HS-5 (cell line): ENCODE measurements at regions not wholly inside any gene's neighbourhood (a gene's known extent, or its start where the extent isn't known, plus 50 kb on each side); places are given as distances from the start of the nearest gene placed in this dataset.
"Not testable (repeated sequence)": the region's sequence is repeated elsewhere in the genome, so short reads cannot be mapped to it uniquely, and the experiment has no call there.

Source experiments
- DNase-seq: peaks from one replicate; pipeline ENCODE4 v3.0.0-alpha.2; 2012; ENCODE audit warnings: low read depth

DNA sequence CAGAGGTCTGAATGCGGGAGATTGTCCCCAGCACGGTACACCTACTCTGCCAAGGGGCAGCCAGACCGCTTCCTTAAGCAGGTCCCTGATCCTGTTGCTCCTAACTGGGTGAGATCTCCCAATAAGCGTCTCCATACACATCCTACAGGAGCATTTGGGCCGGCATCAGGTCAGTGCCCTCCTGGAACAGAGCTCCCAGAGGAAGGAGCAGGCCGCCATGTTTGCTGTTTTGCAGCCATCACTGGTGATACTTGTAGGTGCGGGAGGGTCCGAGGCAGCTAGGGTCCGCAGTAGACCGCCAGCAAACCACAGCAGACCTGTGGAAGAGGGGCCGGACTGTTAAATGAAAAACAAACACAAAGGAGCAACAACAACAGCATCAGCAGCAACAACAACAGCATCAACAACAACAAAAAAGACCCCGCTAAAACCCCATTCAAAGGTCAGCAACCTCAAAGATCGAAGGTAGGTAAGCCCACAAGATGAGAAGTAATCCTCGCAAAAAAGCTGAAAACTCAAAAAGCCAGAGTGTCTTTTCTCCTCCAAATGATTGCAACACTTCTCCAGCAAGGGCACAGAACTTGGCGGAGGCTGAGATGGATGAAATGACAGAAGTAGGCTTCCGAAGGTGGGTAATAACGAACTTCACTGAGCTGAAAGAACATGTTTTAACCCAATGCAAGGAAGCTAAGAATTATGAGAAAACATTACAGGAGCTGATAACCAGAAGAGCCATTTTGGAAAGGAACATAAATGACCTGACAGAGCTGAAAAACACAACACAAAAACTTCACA is 79.0 kb upstream of the CDH7 start:
- DNase-seq: no peak

DNA sequence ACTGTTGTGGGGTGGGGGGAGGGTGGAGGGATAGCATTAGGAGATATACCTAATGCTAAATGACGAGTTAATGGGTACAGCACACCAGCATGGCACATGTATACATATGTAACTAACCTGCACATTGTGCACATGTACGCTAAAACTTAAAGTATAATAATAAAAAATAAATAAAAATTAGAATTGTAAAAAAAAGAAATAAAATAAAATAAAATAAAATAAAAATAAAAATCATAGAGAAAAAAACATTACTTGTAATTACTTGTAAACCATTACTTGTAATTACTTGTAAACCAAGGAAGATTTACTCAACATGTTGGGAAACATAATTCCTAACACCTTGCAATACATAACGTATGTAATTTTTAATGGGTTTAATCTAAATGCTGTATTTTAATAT is 80.7 kb upstream of the CDH7 start:
- DNase-seq: not testable (repeated sequence)

DNA sequence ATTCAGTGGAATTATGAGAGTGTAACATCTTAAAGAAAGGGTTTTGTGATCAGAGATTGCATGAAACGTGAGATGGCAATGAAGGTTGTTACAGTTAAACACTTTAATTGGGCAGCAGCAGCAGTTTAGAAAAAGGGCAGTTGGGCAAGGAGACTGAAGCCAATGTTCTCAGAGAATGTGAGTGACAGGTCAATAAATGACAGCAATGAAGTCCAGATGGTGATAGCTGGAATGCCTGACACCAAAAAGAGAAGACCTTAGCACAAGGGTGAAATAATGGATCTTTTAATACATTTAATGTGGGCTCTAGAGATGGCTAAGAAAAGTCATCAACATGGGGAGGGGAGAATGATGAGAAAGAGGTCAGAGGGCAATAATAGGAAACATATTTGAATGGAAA is 89.4 kb upstream of the CDH7 start:
- no peak for DNase-seq

- peak; percentile 40 for DNase-seq
These were observed 90.9 kb upstream of the CDH7 start for GRCh38 chr18:65659912-65660311.

DNA sequence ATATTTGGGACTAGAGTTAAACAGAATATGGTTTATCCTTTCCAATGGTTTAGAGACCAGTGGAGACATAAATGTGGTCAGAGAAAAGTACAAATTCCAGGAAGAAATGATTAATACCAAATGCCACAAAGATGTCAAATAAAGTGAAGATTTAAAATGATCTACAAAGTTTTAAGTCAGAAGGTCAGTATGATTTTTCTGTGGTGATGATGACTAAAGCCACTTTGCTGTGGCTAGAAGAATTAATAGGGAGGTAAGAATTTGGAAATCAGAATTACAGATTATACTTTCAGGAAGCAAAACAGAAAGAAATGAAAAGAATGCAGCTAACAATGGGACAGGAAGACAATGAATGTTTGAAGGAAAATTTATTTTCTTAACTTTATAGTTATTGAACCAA is 91.5 kb upstream of the CDH7 start:
- peak; percentile 28 for DNase-seq

DNA sequence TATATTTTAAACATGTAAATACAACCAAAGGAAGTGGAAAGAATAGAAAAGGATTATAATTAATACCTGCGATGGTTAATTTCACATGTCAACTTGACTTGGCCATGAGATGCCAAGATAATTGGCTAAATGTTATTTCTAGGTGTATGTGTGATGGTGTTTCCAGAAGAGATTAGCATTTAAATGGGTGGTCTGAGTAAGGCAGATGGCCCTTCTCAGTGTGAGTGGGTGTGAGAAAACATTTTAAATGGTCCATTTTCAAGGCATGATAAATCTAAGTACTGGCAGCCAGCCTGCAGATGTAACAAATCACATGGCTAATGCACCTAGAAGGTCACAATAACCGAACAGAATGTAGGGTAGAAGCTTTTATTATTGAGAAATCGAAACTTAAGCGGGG is 99.6 kb upstream of the CDH7 start:
- DNase-seq: no peak

DNA sequence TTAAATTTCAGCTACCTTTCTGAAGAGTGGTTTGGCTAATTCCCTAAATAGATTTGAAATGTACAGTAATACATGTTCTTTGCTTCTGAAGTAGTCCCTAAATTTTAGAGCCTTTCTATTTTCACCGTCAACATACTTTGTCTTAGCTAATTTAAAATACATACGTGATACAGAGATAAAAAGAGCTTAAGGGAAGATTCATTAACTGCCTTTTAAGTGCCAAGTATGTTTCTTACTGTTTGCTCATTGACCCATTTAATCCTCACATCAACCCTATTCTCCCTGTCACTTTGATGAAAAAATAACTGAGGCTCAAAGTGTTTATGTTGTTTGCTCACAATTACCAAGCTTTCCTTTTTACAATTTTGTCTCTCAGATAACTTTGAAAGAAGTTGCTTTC is 118.6 kb upstream of the CDH7 start:
- no peak for DNase-seq

DNA sequence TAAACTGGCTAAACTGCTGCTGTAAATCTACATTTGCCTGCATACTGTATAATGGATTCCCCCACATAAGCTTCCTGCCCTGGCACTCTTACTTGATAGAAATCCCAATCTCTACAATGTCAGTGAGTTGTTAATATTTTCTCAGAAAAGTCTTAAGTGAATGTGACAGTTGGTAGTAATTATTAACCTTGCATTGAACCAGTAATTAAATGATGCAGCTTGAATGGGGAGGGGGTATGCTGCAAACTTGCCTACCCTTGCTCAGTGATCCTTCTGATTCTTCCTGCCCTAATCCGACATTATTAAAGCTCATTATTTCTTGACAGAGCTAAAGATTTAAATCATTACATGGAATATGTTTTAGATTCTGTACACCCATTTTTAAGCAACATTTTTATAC is 119.0 kb upstream of the CDH7 start:
- no peak for DNase-seq

GRCh38 chr18:65628390-65628789 is 122.4 kb upstream of the CDH7 start:
- DNase-seq: no peak

GRCh38 chr18:65623676-65624075 is 127.1 kb upstream of the CDH7 start:
- DNase-seq: no peak

- no peak for DNase-seq
These were observed 128.4 kb upstream of the CDH7 start for GRCh38 chr18:65622436-65622835.

DNA sequence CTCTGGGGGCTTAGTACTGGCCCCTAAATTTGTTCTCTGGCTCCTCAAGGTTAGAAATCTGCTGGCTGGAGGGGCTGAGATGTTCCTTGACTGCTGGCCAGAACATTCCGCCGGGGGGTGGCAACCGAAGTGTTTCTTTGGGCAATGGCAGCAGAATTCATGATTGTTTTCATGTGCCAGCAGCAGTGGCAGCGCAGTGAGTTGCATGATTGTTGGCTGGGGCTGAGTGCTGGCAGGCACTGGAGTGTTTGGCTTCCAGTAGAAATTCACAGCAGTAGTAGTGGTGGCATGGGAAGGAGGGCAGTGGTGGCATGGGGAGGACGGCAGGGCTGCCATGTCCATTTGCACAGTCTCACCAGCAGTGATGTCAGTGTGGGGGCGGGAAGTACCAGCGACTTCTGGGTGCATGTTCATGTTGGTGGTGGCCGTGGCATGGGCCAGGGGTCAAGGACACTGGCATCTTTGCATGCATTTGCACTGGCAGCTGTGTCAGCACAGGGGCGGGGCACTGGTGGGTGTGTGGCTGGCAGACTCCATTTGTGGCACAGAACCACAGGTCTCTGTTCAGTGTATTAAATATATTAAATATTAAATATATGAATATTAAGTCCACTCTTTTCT is 130.6 kb upstream of the CDH7 start:
- no peak for DNase-seq

DNA sequence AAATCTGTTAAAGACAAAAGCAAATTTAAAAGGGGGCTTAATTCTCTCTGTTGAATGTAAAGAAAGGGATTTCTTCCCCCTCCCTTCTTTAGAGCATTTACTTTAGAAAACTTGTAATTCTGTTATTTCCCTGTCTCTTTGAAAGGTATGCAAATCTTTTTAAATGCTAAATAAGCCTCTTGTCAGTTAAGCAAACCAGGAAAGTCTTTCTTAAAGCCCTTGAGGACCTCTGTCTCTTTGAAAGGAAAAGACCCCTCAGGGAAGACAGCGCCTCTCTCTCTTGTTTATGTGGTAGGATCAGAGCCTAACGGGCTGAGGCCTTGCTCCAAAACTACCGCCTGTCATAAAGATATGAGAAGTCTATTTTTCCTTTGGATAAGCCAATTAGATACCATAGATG is 139.9 kb upstream of the CDH7 start:
- no peak for DNase-seq

- DNase-seq: no peak
These were observed 142.3 kb upstream of the CDH7 start for GRCh38 chr18:65608471-65608870.

DNA sequence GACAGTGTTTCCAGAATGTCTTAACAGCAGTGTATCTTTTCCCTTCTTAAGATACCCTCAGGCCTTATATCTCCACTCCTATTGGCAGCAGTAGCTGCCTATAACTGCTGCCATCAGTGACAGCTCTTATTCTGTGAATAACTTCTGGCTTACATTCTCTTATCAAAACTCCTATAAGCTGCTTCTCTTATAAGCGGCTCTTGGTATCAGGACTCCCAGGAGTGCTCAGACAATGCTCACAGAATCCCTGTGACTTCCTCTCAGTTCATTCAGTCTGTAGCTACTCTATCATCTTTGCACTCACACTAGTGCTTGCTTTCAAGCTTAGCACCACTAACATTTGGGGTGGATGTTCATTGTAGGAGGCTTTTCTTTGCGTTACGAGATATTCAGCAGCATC is 143.7 kb upstream of the CDH7 start:
- DNase-seq: no peak

- no peak for DNase-seq
These were observed 144.2 kb upstream of the CDH7 start for GRCh38 chr18:65606551-65607130.

- DNase-seq: not testable (repeated sequence)
These were observed 145.5 kb upstream of the CDH7 start for GRCh38 chr18:65605352-65605751.

DNA sequence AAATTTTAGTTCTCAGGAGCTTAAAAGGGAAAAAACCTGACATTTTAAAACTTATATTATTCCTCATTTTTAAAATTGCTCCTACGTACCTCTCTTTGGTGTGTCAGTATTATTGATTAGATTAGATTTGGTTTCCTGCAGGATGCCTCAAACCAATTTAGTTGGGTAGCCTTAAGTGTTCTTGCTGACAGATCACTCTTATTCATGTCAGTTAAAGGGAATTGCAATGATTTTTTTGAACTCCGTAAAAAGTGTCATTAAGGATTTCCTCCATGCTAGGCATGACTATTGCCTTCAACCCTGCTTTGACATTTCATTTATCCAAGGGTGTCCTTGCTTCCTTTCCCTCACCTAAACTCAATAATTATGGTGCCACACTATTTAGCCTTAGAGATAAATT is 149.0 kb upstream of the CDH7 start:
- DNase-seq: no peak

DNA sequence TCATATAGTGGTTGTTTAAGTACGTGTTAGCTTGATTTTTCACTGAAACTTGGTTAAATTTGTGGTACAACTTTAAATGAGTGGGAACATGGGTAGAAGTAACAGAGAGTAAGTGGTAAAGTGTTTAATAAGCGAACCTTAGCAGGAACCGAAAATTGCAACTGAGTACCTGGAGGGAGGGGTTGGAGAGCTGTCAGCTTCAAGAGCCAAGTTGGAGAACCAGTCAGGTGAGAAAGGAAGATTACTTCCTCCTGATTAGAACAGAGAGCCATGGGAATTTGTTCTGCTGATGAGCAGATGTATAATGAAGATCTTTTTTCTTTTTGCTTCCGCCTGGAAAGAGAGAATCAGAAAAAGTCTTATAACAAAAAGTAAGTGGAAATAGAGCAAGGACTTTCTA is 158.4 kb upstream of the CDH7 start:
- DNase-seq: no peak

GRCh38 chr18:65587491-65587890 is 163.3 kb upstream of the CDH7 start:
- no peak for DNase-seq

- DNase-seq: not testable (repeated sequence)
These were observed 168.7 kb upstream of the CDH7 start for GRCh38 chr18:65582094-65582493.

DNA sequence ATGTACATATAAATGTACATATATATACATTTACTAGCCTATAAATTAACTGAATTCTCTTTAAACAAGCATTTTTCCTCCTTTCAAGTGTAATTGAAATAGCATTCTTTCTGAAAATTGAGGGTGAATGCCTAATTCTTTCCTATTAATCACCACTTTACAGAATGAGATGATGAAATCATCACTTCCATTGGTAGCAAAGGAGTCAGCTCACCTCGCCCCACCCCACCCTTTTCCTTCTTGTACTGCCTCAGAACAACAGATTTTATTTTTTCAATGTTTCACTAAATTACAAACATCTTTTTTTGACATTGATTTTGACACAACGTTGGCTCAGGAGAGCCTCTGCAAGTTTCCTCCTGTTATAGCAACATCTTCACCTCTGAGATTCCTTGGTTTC is 181.9 kb upstream of the CDH7 start:
- no peak for DNase-seq

- DNase-seq: no peak
These were observed 183.4 kb upstream of the CDH7 start for GRCh38 chr18:65567372-65567771.

GRCh38 chr18:65548316-65548715 is 202.5 kb upstream of the CDH7 start:
- no peak for DNase-seq
